Right lobe of liver (tissue), 6 donors: ENCODE measurements at regions not wholly inside any gene's neighbourhood (a gene's known extent, or its start where the extent isn't known, plus 50 kb on each side); places are given as distances from the start of the nearest gene placed in this dataset.

Experiments used
- ATAC-seq, 4 donors: fragments of 200-7000 bp; cut with Tn5 transposase; one replicate each; pipeline ENCODE4 v1.9.1; 2020; ENCODE audit warnings: mild to moderate bottlenecking in 4 of 4, moderate library complexity in 4 of 4
- DNase-seq, 3 donors: peaks; one replicate each; pipeline ENCODE4 v3.0.0-alpha.2; 2020
- H3K27ac ChIP-seq, 3 donors: fragments of 200-600 bp; one replicate each; pipeline ENCODE4 v1.8.0; 2022
- H3K27me3 ChIP-seq, 2 donors: fragments of 200-600 bp; one replicate each; pipeline ENCODE4 v1.8.0; 2022
- H3K36me3 ChIP-seq, 4 donors: fragments of 200-600 bp; sonication (generic) in 1 of 4; one replicate each; pipeline versions ENCODE4 v1.5.1 to v1.8.0; 2017 to 2022; ENCODE audit warnings: control low read depth in 1 of 4
- H3K4me1 ChIP-seq, 4 donors: fragments of 200-600 bp; sonication (generic) in 1 of 4; one replicate each; pipeline versions ENCODE4 v1.5.1 to v1.8.0; 2017 to 2022; ENCODE audit warnings: control low read depth in 1 of 4
- H3K4me3 ChIP-seq, 3 donors: fragments of 200-600 bp; one replicate each; pipeline ENCODE4 v1.8.0; 2022
- H3K9me3 ChIP-seq, 4 donors: fragments of 200-600 bp; sonication (generic) in 1 of 4; one replicate each; pipeline versions ENCODE4 v1.5.1 to v1.8.0; 2017 to 2022; ENCODE audit warnings: control low read depth in 1 of 4
- POLR2A ChIP-seq: fragments of 450-650 bp; IDR thresholded peaks from one replicate; pipeline ENCODE4 v1.6.1; 2017; ENCODE audit warnings: antibody characterized with exemption, mild to moderate bottlenecking
- WGBS: methylation state at CpG from one replicate; pipeline ENCODE4 v1.1.6; 2018; ENCODE audit warnings: low coverage, low lambda C conversion rate; ENCODE audit not compliant: insufficient coverage; ENCODE audit errors: missing lambda C conversion rate; 5-methylcytosine and 5-hydroxymethylcytosine counted together
- intact Hi-C, 2 donors: fragments of 100-400 bp; cut with DNase I; formaldehyde crosslinking; loops; one replicate each; pipeline versions ENCODE4 v1.11.2 to v1.14.1; 2022
- TF ChIP-seq, protein P1 (sequence below), 4 donors: fragments of 200-600 bp in 3 of 4; fragments of 450-650 bp in 1 of 4; IDR thresholded peaks; one replicate each; pipeline versions ENCODE4 v1.5.1 to v1.8.0; 2016 to 2022; ENCODE audit warnings: antibody characterized with exemption in 4 of 4, mild to moderate bottlenecking in 2 of 4
- donor health status: DM: no; HTN: yes; CAD: no.
- donor health status: DM: no; HTN: no; CAD: no.
- donor health status: DM: no; HTN: no; CAD: no.
- donor health status: DM: no; HTN: yes; CAD: no.
- donor health status: DM: no; HTN: yes; CAD: no.

DNA sequence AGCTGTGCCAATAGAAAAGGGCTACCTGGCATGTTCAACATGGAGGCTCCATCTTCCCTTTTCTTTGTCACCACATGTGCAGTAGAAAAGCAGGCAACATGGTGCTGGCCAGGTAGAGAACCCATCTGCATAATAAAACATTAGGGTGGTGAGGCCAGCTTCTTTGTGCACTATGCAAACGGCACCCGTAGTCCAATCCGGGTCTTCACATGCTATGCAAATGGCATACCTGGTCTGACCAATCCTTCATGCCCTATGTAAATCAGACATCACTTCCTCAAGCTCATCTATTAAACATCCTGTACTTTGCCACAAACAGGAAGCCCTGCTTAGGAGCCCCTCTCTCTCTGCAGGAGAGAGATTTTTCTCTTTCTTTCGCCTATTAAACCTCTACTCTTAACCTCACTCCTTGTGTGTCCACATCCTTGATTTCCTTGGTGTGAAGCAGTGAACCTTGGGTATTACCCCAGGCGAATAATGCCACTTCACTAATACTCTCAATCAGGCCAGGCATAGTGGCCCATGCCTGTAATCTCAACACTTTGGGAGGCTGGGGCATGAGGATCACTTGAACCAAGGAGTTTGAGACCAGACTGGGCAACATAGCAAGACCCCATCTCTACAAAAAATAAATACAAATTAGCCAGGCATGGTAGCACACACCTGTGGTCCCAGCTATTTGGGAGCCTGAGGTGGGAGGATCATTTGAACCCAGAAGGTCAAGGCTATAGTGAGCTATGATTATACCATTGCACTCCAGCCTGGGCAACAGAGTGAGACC, 111.3 kb upstream of the MRI1 start:
- Histone ChIP-seq H3K4me3 (no peak overlapping the region), H3K36me3 (no peaks in the 10 kb centered on the region), H3K27ac (no peak overlapping the region), H3K4me1 (no peaks in the 10 kb centered on the region), H3K27me3 (no peaks in the 10 kb centered on the region), H3K9me3 (no peaks in the 10 kb centered on the region)
- TF ChIP-seq, protein P1, sequence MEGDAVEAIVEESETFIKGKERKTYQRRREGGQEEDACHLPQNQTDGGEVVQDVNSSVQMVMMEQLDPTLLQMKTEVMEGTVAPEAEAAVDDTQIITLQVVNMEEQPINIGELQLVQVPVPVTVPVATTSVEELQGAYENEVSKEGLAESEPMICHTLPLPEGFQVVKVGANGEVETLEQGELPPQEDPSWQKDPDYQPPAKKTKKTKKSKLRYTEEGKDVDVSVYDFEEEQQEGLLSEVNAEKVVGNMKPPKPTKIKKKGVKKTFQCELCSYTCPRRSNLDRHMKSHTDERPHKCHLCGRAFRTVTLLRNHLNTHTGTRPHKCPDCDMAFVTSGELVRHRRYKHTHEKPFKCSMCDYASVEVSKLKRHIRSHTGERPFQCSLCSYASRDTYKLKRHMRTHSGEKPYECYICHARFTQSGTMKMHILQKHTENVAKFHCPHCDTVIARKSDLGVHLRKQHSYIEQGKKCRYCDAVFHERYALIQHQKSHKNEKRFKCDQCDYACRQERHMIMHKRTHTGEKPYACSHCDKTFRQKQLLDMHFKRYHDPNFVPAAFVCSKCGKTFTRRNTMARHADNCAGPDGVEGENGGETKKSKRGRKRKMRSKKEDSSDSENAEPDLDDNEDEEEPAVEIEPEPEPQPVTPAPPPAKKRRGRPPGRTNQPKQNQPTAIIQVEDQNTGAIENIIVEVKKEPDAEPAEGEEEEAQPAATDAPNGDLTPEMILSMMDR (IDR thresholded peaks at IDR 0.05): no peak
- TF ChIP-seq POLR2A: no peak
- no peak for DNase-seq
- intact Hi-C loops: no loop called here
- ATAC-seq: no peak
- 69% methylated on average over 4 of the region's 5 CpGs for WGBS

DNA sequence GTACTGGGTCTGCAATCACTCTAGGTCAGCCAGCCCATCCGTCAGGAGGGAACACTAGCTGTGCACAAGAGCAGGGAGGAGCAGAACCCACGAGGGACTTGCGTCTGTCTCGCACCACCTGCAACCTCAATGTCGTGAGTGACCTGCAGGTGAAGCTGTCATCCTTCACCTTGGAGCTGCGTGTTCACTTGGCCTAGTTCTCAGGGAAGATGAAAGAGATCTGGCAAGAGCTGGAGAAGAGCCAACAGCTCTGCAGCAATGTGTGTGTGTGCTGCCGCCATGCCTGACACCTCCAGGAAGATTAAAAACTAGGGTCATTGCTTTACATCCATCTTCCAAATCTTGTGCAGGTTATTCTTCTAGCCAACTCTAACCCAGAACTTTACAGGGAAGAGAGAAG, 117.6 kb upstream of the MRI1 start:
- no peak for DNase-seq
- Histone ChIP-seq H3K4me1 (no peaks in the 10 kb centered on the region), H3K27me3 (no peaks in the 10 kb centered on the region), H3K36me3 (no peaks in the 10 kb centered on the region), H3K4me3 (no peak overlapping the region), H3K9me3 (no peaks in the 10 kb centered on the region), H3K27ac (no peak overlapping the region)
- WGBS: 51% methylated on average over 2 of the region's 7 CpGs
- intact Hi-C loops: no loop called here
- ATAC-seq: no peak
- no peak for TF ChIP-seq POLR2A
- TF ChIP-seq, protein P1 (IDR thresholded peaks at IDR 0.05): no peak

DNA sequence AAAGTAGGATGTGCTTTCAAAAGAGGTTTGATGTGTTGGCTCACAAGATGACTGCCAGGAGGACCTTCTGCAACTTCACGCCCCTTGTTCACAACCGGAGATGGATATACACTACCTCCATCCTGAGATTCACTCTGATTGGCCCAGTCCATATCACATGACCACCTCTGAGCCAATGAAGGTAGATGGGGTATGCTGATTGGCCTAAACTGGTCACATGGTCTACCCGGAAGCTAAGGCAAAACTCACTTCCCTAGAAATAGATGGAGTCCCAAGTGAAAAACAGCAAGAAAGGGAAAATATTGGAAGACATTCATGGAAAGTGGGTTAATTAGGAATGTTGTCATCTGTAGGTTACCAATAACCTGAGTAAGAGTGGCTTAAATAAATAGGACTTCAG, 119.7 kb upstream of the MRI1 start:
- no peak for TF ChIP-seq POLR2A
- TF ChIP-seq, protein P1 (IDR thresholded peaks at IDR 0.05): no peak
- H3K9me3 ChIP-seq: no peaks in the 10 kb centered on the region
- no peaks in the 10 kb centered on the region for H3K27me3 ChIP-seq
- intact Hi-C loops: no loop called here
- H3K27ac ChIP-seq: no peak overlapping the region
- 69% methylated on average over 3 of the region's 3 CpGs for whole genome bisulfite sequencing
- DNase-seq (no peak), ATAC-seq (no peak)
- no peak overlapping the region for H3K4me3 ChIP-seq
- H3K36me3 ChIP-seq: no peaks in the 10 kb centered on the region
- no peaks in the 10 kb centered on the region for H3K4me1 ChIP-seq

DNA sequence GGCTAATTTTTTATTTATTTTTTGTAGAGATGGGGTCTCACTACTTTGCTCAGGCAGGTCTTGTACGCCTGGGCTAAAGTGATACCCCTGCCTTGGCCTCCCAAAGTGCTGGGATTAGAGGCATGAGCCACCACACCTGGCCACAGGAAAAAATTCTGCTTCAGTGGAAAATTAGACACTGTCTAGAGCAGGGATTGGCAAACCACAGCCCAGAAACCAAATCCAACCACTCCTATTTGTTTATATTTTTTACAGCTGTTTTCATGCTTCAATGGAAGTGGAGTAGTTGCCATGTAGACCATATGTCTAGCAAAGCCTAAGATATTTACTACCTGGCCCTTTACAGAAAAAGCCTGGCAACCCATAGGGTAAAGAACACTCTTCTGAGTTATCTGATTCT, 123.7 kb upstream of the MRI1 start:
- Histone ChIP-seq H3K36me3 (no peaks in the 10 kb centered on the region), H3K27ac (no peak overlapping the region), H3K27me3 (no peaks in the 10 kb centered on the region), H3K9me3 (no peaks in the 10 kb centered on the region), H3K4me1 (no peaks in the 10 kb centered on the region), H3K4me3 (no peak overlapping the region)
- intact Hi-C loops: no loop called here
- no peak for TF ChIP-seq POLR2A
- TF ChIP-seq, protein P1 (IDR thresholded peaks at IDR 0.05): no peak
- no CpG with 5 or more reads among the region's 1 CpG for WGBS
- ATAC-seq (no peak), DNase-seq (no peak)
